IMR-90 (cell line): ENCODE measurements at regions not wholly inside any gene's neighbourhood (a gene's known extent, or its start where the extent isn't known, plus 50 kb on each side); places are given as distances from the start of the nearest gene placed in this dataset.

Experiments
- FOS ChIP-seq: fragments of 150-350 bp; IDR thresholded peaks from 2 replicates; pipeline ENCODE4 v1.6.1; 2016; ENCODE audit warnings: low read depth, low read length
- MAZ ChIP-seq: IDR thresholded peaks from 2 replicates; pipeline ENCODE4 v1.6.1; 2012; ENCODE audit warnings: low read depth, mild to moderate bottlenecking, low read length, improper control_type of control experiment, moderate library complexity, borderline replicate concordance
- MXI1 ChIP-seq: IDR thresholded peaks from 2 replicates; pipeline ENCODE4 v1.6.1; 2012; ENCODE audit warnings: low read depth, mild to moderate bottlenecking, low read length, moderate library complexity, borderline replicate concordance
- NFE2L2 ChIP-seq: fragments of 150-350 bp; IDR thresholded peaks from 2 replicates; pipeline ENCODE4 v1.6.1; 2016; ENCODE audit warnings: low read depth, mild to moderate bottlenecking, low read length
- POLR2A ChIP-seq: IDR thresholded peaks from 2 replicates; pipeline ENCODE4 v1.6.1; 2012; ENCODE audit warnings: mild to moderate bottlenecking, low read depth, low read length
- RCOR1 ChIP-seq: IDR thresholded peaks from 2 replicates; pipeline ENCODE4 v1.6.1; 2012; ENCODE audit warnings: mild to moderate bottlenecking, low read length, improper control_type of control experiment; ENCODE audit not compliant: insufficient replicate concordance
- RFX5 ChIP-seq: IDR thresholded peaks from 2 replicates; pipeline ENCODE4 v1.8.0; 2012; ENCODE audit warnings: low read depth, mild to moderate bottlenecking, low read length, moderate library complexity
- TF ChIP-seq, protein P1 (sequence below): conservative IDR thresholded peaks from 2 replicates; pipeline ENCODE4 v1.5.1; 2012; ENCODE audit warnings: mild to moderate bottlenecking, low read depth, low read length, improper control_type of control experiment

DNA sequence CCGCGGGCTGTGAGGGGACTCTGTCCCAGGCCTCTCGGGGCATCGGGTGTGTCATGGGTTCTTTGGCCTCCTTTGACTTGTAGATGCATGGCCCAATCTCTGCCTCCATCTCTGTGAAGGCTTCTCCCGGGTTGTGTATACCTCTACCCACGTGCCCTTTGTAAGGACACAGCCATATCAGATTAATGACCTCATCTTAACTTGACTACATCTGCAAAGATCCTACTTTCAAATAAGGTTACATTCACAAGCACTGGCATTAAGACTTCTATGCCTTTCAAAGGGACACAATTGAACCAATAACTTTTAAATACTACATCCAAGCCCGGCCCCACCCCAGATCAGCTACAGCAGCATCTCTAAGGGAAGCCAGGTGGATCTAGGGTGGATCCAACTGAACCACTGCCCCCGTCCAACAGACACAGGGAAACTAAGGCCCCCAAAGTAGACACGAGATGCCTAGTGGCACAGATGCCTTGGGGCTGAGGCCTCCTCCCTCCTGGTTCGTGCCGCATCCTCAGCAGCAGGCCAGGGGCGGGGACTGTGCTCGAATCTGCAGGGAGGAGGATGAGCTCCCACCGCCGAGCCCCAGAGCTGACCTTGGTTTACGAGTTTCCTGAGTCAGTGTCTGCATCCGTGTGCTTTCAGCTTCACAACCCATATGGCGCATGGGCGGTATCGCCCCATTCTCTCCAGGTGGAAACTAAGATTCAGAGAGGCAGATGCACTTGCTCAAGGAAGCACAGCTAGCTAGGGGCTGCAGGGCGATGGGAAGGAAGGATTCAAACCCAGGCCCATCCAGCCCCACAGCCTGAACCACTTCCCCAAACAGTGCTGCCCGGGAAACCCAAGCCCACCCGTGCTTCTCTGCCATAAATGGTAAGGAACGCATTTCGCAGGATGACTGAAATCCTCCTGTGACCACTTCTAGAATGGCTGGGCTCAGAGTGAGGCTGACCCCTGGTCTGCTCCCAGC, 353.3 kb downstream of the C16orf95 start:
- TF ChIP-seq, protein P1, sequence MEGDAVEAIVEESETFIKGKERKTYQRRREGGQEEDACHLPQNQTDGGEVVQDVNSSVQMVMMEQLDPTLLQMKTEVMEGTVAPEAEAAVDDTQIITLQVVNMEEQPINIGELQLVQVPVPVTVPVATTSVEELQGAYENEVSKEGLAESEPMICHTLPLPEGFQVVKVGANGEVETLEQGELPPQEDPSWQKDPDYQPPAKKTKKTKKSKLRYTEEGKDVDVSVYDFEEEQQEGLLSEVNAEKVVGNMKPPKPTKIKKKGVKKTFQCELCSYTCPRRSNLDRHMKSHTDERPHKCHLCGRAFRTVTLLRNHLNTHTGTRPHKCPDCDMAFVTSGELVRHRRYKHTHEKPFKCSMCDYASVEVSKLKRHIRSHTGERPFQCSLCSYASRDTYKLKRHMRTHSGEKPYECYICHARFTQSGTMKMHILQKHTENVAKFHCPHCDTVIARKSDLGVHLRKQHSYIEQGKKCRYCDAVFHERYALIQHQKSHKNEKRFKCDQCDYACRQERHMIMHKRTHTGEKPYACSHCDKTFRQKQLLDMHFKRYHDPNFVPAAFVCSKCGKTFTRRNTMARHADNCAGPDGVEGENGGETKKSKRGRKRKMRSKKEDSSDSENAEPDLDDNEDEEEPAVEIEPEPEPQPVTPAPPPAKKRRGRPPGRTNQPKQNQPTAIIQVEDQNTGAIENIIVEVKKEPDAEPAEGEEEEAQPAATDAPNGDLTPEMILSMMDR, result no peak
- TF ChIP-seq FOS (no peak), POLR2A (no peak), MXI1 (no peak), NFE2L2 (no peak), RCOR1 (no peak), MAZ (no peak), RFX5 (no peak)
